ENCODE measurements at regions not wholly inside any gene's neighbourhood (a gene's known extent, or its start where the extent isn't known, plus 50 kb on each side); places are given as distances from the start of the nearest gene placed in this dataset.
"Not testable (repeated sequence)": the region's sequence is repeated elsewhere in the genome, so short reads cannot be mapped to it uniquely, and the experiment has no call there.

GRCh38 chr10:27388761-27389399 is 115.2 kb upstream of the RAB18 start:
- no peak for DNase-seq (ENCODE audit: low spot score)

- DNase-seq (ENCODE audit: low spot score), result no peak
Observed at GRCh38 chr10:27383595-27384542, 120.2 kb upstream of the RAB18 start.

- DNase-seq (ENCODE audit: low spot score), result no peak
Observed at GRCh38 chr10:27382176-27382575, 121.9 kb upstream of the RAB18 start.

- no peak for DNase-seq (ENCODE audit: low spot score)
Observed at GRCh38 chr10:27380929-27381358, 123.2 kb upstream of the RAB18 start.

GRCh38 chr10:27379041-27379440 is 125.1 kb upstream of the RAB18 start:
- not testable (repeated sequence) for DNase-seq (ENCODE audit: low spot score)

GRCh38 chr10:27373566-27374160 is 130.4 kb upstream of the RAB18 start:
- DNase-seq (ENCODE audit: low spot score), result no peak

- DNase-seq (ENCODE audit: low spot score), result no peak
Observed at GRCh38 chr10:27372095-27372494, 131.5 kb upstream of the ACBD5 start.

- not testable (repeated sequence) for DNase-seq (ENCODE audit: low spot score)
Observed at GRCh38 chr10:27371375-27371774, 130.8 kb upstream of the ACBD5 start.

- no peak for DNase-seq (ENCODE audit: low spot score)
Observed at GRCh38 chr10:27369880-27370279, 129.3 kb upstream of the ACBD5 start.

GRCh38 chr10:27368706-27369105 is 128.1 kb upstream of the ACBD5 start:
- DNase-seq (ENCODE audit: low spot score), result no peak

GRCh38 chr10:27366769-27367168 is 126.2 kb upstream of the ACBD5 start:
- no peak for DNase-seq (ENCODE audit: low spot score)

GRCh38 chr10:27364028-27364427 is 123.4 kb upstream of the ACBD5 start:
- DNase-seq (ENCODE audit: low spot score), result no peak

GRCh38 chr10:27360581-27361172 is 120.1 kb upstream of the ACBD5 start:
- DNase-seq (ENCODE audit: low spot score), result peak; percentile 86

GRCh38 chr10:27359792-27360355 is 119.3 kb upstream of the ACBD5 start:
- DNase-seq (ENCODE audit: low spot score), result no peak

GRCh38 chr10:27356738-27357137 is 116.1 kb upstream of the ACBD5 start:
- DNase-seq (ENCODE audit: low spot score), result no peak

- DNase-seq (ENCODE audit: low spot score), result no peak
Observed at GRCh38 chr10:27355918-27356573, 115.4 kb upstream of the ACBD5 start.

- not testable (repeated sequence) for DNase-seq (ENCODE audit: low spot score)
Observed at GRCh38 chr10:27354643-27355270, 114.2 kb upstream of the ACBD5 start.

GRCh38 chr10:27354100-27354499 is 113.5 kb upstream of the ACBD5 start:
- DNase-seq (ENCODE audit: low spot score), result not testable (repeated sequence)

GRCh38 chr10:27349987-27350386 is 109.4 kb upstream of the ACBD5 start:
- DNase-seq (ENCODE audit: low spot score), result no peak

GRCh38 chr10:27347827-27348207 is 107.2 kb upstream of the ACBD5 start:
- not testable (repeated sequence) for DNase-seq (ENCODE audit: low spot score)

- DNase-seq (ENCODE audit: low spot score), result peak; percentile 39
Observed at GRCh38 chr10:27345455-27345920, 104.9 kb upstream of the ACBD5 start.
